Prostate gland (tissue), 2 donors: ENCODE measurements at regions not wholly inside any gene's neighbourhood (a gene's known extent, or its start where the extent isn't known, plus 50 kb on each side); places are given as distances from the start of the nearest gene placed in this dataset.

Experiments used
- CTCF ChIP-seq, 4 experiments: fragments of 200-600 bp in 2 of 4; fragments of 450-650 bp in 2 of 4; sonication (generic) in 2 of 4; IDR thresholded peaks; 1 replicate in 3 of 4; 2 replicates in 1 of 4; pipeline ENCODE4 v1.5.1; 2016 to 2019; ENCODE audit warnings: antibody characterized with exemption in 4 of 4, mild to moderate bottlenecking in 2 of 4, moderate library complexity in 2 of 4
- POLR2A ChIP-seq: fragments of 450-650 bp; IDR thresholded peaks from one replicate; pipeline ENCODE4 v1.6.1; 2016; ENCODE audit warnings: antibody characterized with exemption, mild to moderate bottlenecking
- POLR2AphosphoS5 ChIP-seq: sonication (generic); formaldehyde crosslinking; IDR thresholded peaks from one replicate; pipeline ENCODE4 v1.6.1; 2017; ENCODE audit warnings: antibody characterized with exemption

DNA sequence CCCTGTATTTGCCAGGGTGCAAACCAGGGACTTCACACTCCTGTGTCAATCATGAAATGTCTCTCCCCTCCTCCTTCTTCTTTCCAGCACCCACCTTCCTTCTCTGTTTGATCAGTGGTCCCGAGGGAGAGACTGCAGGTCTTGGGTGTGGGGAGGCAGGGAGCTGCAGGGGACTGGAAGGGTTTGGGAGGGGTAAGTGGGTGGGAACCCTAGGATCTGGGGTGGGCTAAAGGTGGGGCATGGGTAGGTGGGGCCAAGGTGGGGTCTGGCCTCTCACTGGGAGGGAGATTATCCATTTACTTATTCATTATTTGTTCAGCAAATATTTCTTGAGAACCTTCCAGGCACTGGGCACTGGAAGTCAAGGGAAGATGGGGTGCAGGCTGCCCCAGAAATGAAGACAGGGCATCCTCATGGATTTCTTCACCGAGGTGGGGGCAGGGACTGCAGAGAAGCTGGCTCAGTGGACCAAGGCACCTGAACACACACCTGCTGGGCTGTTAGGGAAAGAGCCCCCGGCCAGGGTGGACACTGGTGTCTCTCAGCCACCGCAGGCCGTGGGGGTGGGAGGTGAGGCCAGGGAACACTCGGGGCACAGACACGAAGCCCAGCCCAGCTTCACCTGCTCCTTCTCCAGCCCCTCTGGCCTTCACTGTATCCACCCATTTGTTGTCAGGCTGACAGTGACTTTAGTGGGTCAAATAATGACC lies 193.9 kb upstream of the C1orf174 start:
- TF ChIP-seq CTCF (IDR thresholded peaks at IDR 0.05) (no peak), POLR2A (no peak), POLR2AphosphoS5 (no peak)
